HG03571 (cell line): ENCODE measurements at regions not wholly inside any gene's neighbourhood (a gene's known extent, or its start where the extent isn't known, plus 50 kb on each side); places are given as distances from the start of the nearest gene placed in this dataset.

ENCODE experiments used
- ATAC-seq: cut with Tn5 transposase; IDR thresholded peaks from one replicate; pipeline ENCODE4 v1.9.1; 2021; ENCODE audit not compliant: unreplicated experiment

GRCh38 chr13:63345835-63346234, 1930.2 kb upstream of the PCDH20 start:
- ATAC-seq = no peak

- ATAC-seq = no peak
Measured at GRCh38 chr13:63344711-63345110, 1929.1 kb upstream of the PCDH20 start.

- ATAC-seq = no peak
Measured at GRCh38 chr13:63337921-63338320, 1922.3 kb upstream of the PCDH20 start.

GRCh38 chr13:63337041-63337440, 1921.4 kb upstream of the PCDH20 start:
- ATAC-seq = no peak

GRCh38 chr13:63336549-63336948, 1920.9 kb upstream of the PCDH20 start:
- ATAC-seq = no peak

- ATAC-seq = no peak
Measured at GRCh38 chr13:63327584-63327983, 1911.9 kb upstream of the PCDH20 start.

GRCh38 chr13:63323441-63323840, 1907.8 kb upstream of the PCDH20 start:
- no peak for ATAC-seq

GRCh38 chr13:63311587-63311986, 1895.9 kb upstream of the PCDH20 start:
- ATAC-seq = no peak

GRCh38 chr13:63308549-63309165, 1893.0 kb upstream of the PCDH20 start:
- no peak for ATAC-seq

- no peak for ATAC-seq
Measured at GRCh38 chr13:63307228-63307627, 1891.6 kb upstream of the PCDH20 start.

- ATAC-seq = no peak
Measured at GRCh38 chr13:63305641-63306133, 1890.0 kb upstream of the PCDH20 start.

GRCh38 chr13:63304497-63304896, 1888.8 kb upstream of the PCDH20 start:
- ATAC-seq = no peak

- ATAC-seq = no peak
Measured at GRCh38 chr13:63299866-63300394, 1884.3 kb upstream of the PCDH20 start.

GRCh38 chr13:63297163-63297562, 1881.5 kb upstream of the PCDH20 start:
- ATAC-seq = no peak

- no peak for ATAC-seq
Measured at GRCh38 chr13:63291701-63292100, 1876.1 kb upstream of the PCDH20 start.

GRCh38 chr13:63288576-63288975, 1872.9 kb upstream of the PCDH20 start:
- ATAC-seq = no peak

GRCh38 chr13:63287926-63288325, 1872.3 kb upstream of the PCDH20 start:
- no peak for ATAC-seq

- no peak for ATAC-seq
Measured at GRCh38 chr13:63285426-63285825, 1869.8 kb upstream of the PCDH20 start.

- ATAC-seq = no peak
Measured at GRCh38 chr13:63279136-63279535, 1863.5 kb upstream of the PCDH20 start.

GRCh38 chr13:63274772-63275171, 1859.1 kb upstream of the PCDH20 start:
- no peak for ATAC-seq

- no peak for ATAC-seq
Measured at GRCh38 chr13:63249411-63250187, 1834.0 kb upstream of the PCDH20 start.
